Keratinocyte (primary cell): ENCODE measurements at regions not wholly inside any gene's neighbourhood (a gene's known extent, or its start where the extent isn't known, plus 50 kb on each side); places are given as distances from the start of the nearest gene placed in this dataset.

ENCODE experiments used
- DNase-seq: peaks from one replicate; pipeline ENCODE4 v3.0.0-alpha.2; 2011; ENCODE audit warnings: low read depth, missing footprints, low spot score
- FAIRE-seq: peaks from 2 replicates; lab custom pipeline; 2011; peaks lifted over from hg19 to GRCh38; lab: Jason Lieb, UNC
- H2AFZ ChIP-seq: 2 replicates; pipeline ENCODE4 v1.6.0; 2012; ENCODE audit warnings: low read length, control low read depth, inconsistent platforms; ENCODE audit not compliant: control insufficient read depth
- H3K27ac ChIP-seq: 2 replicates; pipeline ENCODE4 v1.5.1; 2011; ENCODE audit warnings: low read length; ENCODE audit not compliant: control insufficient read depth, insufficient read depth
- H3K27me3 ChIP-seq: 3 replicates; pipeline ENCODE4 v1.6.0; 2011; ENCODE audit warnings: low read length; ENCODE audit not compliant: control insufficient read depth, insufficient read depth; ENCODE audit errors: extremely low read depth
- H3K36me3 ChIP-seq, 2 experiments: 2 replicates in 1 of 2; 3 replicates in 1 of 2; pipeline ENCODE4 v1.5.1; 2011; ENCODE audit warnings: low read length in 2 of 2, mild to moderate bottlenecking in 1 of 2; ENCODE audit not compliant: control insufficient read depth in 2 of 2, insufficient read depth in 2 of 2; ENCODE audit errors: extremely low read depth in 1 of 2
- H3K4me1 ChIP-seq: 3 replicates; pipeline ENCODE4 v1.5.1; 2011; ENCODE audit warnings: low read length; ENCODE audit not compliant: control insufficient read depth, insufficient read depth; ENCODE audit errors: extremely low read depth
- H3K4me2 ChIP-seq: 3 replicates; pipeline ENCODE4 v1.6.0; 2011; ENCODE audit warnings: low read depth, low read length; ENCODE audit not compliant: control insufficient read depth, insufficient read depth; ENCODE audit errors: extremely low read depth
- H3K4me3 ChIP-seq, 3 experiments: fragments of 200-600 bp in 1 of 3; sonication (generic) in 1 of 3; 2 replicates in 2 of 3; 3 replicates in 1 of 3; pipeline ENCODE4 v1.5.1; 2011 to 2016; ENCODE audit warnings: low read length in 3 of 3, mild to moderate bottlenecking in 3 of 3, control low read depth in 2 of 3, inconsistent platforms in 1 of 3, low read depth in 1 of 3, mixed read lengths in 1 of 3, mixed run types in 1 of 3, moderate library complexity in 1 of 3; ENCODE audit not compliant: control insufficient read depth in 2 of 3, insufficient read depth in 2 of 3; ENCODE audit errors: extremely low read depth in 1 of 3
- H3K79me2 ChIP-seq: 2 replicates; pipeline ENCODE4 v1.6.0; 2012; ENCODE audit warnings: low read length; ENCODE audit not compliant: control insufficient read depth, insufficient read depth
- H3K9ac ChIP-seq: 3 replicates; pipeline ENCODE4 v1.6.0; 2011; ENCODE audit warnings: low read length; ENCODE audit not compliant: control insufficient read depth, insufficient read depth; ENCODE audit errors: extremely low read depth
- H3K9me1 ChIP-seq: 3 replicates; pipeline ENCODE4 v1.6.0; 2011; ENCODE audit warnings: low read length; ENCODE audit not compliant: control insufficient read depth, insufficient read depth; ENCODE audit errors: extremely low read depth
- H3K9me3 ChIP-seq: 2 replicates; pipeline ENCODE4 v1.5.1; 2012; ENCODE audit warnings: low read depth, low read length; ENCODE audit not compliant: control insufficient read depth
- H4K20me1 ChIP-seq: 3 replicates; pipeline ENCODE4 v1.6.0; 2011; ENCODE audit warnings: low read length; ENCODE audit not compliant: control insufficient read depth, insufficient read depth; ENCODE audit errors: extremely low read depth
- CTCF ChIP-seq, 3 experiments: IDR thresholded peaks in 1 of 3; conservative IDR thresholded peaks in 1 of 3; optimal IDR thresholded peaks in 1 of 3; 2 replicates in 2 of 3; 3 replicates in 1 of 3; pipeline versions ENCODE3 to v1.5.1; 2011; ENCODE audit warnings: low read length in 3 of 3, mild to moderate bottlenecking in 3 of 3, moderate library complexity in 2 of 3, control low read depth in 1 of 3, inconsistent platforms in 1 of 3; ENCODE audit not compliant: insufficient read depth in 2 of 3; ENCODE audit errors: extremely low read depth in 1 of 3
- EZH2 ChIP-seq: IDR thresholded peaks from one replicate; pipeline ENCODE4 v1.6.1; 2012; ENCODE audit warnings: inconsistent platforms, mild to moderate bottlenecking, low read length, moderate library complexity
- dilution Hi-C: fragments of 300-500 bp; cut with MboI; formaldehyde crosslinking; loops from one replicate; pipeline ENCODE4 v1.7.0; 2020; ENCODE audit warnings: low sequenced_read_pairs; ENCODE audit not compliant: extremely low pct_ligation_motif_present

GRCh38 chr21:16695074-16695473 is 817.8 kb upstream of the CXADR start:
- no peak for DNase-seq
- dilution Hi-C loops, result no loop called here
- no peak for FAIRE-seq

GRCh38 chr21:16707274-16707673 is 805.6 kb upstream of the CXADR start:
- Histone ChIP-seq H3K4me2 (no peak overlapping the region), H3K9ac (no peak overlapping the region), H3K27me3 (no peaks in the 10 kb centered on the region), H3K9me1 (no peaks in the 10 kb centered on the region), H3K9me3 (no peaks in the 10 kb centered on the region), H4K20me1 (no peaks in the 10 kb centered on the region), H3K27ac (no peak overlapping the region), H2AFZ (no peak overlapping the region), H3K79me2 (no peaks in the 10 kb centered on the region), H3K4me3 (no peak overlapping the region), H3K4me1 (no peaks in the 10 kb centered on the region), H3K36me3 (no peaks in the 10 kb centered on the region)
- no peak for DNase-seq
- FAIRE-seq, result no peak
- no peak for TF ChIP-seq CTCF (optimal IDR thresholded peaks at IDR 0.05 in 1 of 3, IDR thresholded peaks at IDR 0.05 in 1 of 3, conservative IDR thresholded peaks at IDR 0.05 in 1 of 3; ENCODE audit: extremely low read depth in 1 of 3, insufficient read depth in 2 of 3, low read length in 3 of 3)
- dilution Hi-C loops, result no loop called here

More at GRCh38 chr21:16695074-16695473, 817.8 kb upstream of the CXADR start:
- H3K4me1 ChIP-seq, result no peaks in the 10 kb centered on the region
- no peaks in the 10 kb centered on the region for H3K9me1 ChIP-seq
- H3K4me2 ChIP-seq, result no peak overlapping the region
- no peak overlapping the region for H3K9ac ChIP-seq
- no peak overlapping the region for H3K27ac ChIP-seq
- no peaks in the 10 kb centered on the region for H3K36me3 ChIP-seq
- no peaks in the 10 kb centered on the region for H3K27me3 ChIP-seq
- TF ChIP-seq EZH2, result no peak
- no peak for TF ChIP-seq CTCF (optimal IDR thresholded peaks at IDR 0.05 in 1 of 3, IDR thresholded peaks at IDR 0.05 in 1 of 3, conservative IDR thresholded peaks at IDR 0.05 in 1 of 3; ENCODE audit: extremely low read depth in 1 of 3, insufficient read depth in 2 of 3, low read length in 3 of 3)
- no peak overlapping the region for H3K4me3 ChIP-seq
- no peaks in the 10 kb centered on the region for H4K20me1 ChIP-seq
- H3K79me2 ChIP-seq, result no peaks in the 10 kb centered on the region
- no peaks in the 10 kb centered on the region for H3K9me3 ChIP-seq
- no peak overlapping the region for H2AFZ ChIP-seq
